ENCODE measurements at regions not wholly inside any gene's neighbourhood (a gene's known extent, or its start where the extent isn't known, plus 50 kb on each side); places are given as distances from the start of the nearest gene placed in this dataset.

- TF ChIP-seq CTCF (conservative IDR thresholded peaks at IDR 0.05; ENCODE audit: low read depth, low read length): no peak
- Histone ChIP-seq H3K4me1 (ENCODE audit: low read depth, poor library complexity, severe bottlenecking) (no peaks in the 10 kb centered on the region), H3K27me3 (ENCODE audit: insufficient read depth, low read depth) (no peaks in the 10 kb centered on the region), H3K27ac (no peak overlapping the region), H3K36me3 (ENCODE audit: insufficient read depth) (no peaks in the 10 kb centered on the region), H3K9ac (no peak overlapping the region), H4K20me1 (ENCODE audit: insufficient read depth) (no peaks in the 10 kb centered on the region; the same call in 1 of the 2 replicates), H3K4me2 (no peak overlapping the region), H2AFZ (ENCODE audit: low read depth) (no peak overlapping the region), H3K4me3 (IDR thresholded peaks at IDR 0.05; ENCODE audit: insufficient read depth, low read depth, low read length) (no peak overlapping the region), H3K79me2 (ENCODE audit: insufficient read depth, low read depth) (no peaks in the 10 kb centered on the region)
Measured at GRCh38 chr1:98482611-98483010, 178.9 kb upstream of the SNX7 start.

GRCh38 chr1:98480271-98480670 lies 181.2 kb upstream of the SNX7 start:
- TF ChIP-seq CTCF (conservative IDR thresholded peaks at IDR 0.05; ENCODE audit: low read depth, low read length): no peak
- H3K9ac ChIP-seq: no peak overlapping the region
- no peak overlapping the region for H2AFZ ChIP-seq (ENCODE audit: low read depth)
- no peak overlapping the region for H3K4me2 ChIP-seq
- no peaks in the 10 kb centered on the region for H3K79me2 ChIP-seq (ENCODE audit: insufficient read depth, low read depth)
- no peaks in the 10 kb centered on the region for H3K27me3 ChIP-seq (ENCODE audit: insufficient read depth, low read depth)
- H3K4me1 ChIP-seq (ENCODE audit: low read depth, poor library complexity, severe bottlenecking): no peaks in the 10 kb centered on the region
- no peak overlapping the region for H3K27ac ChIP-seq
- no peaks in the 10 kb centered on the region; the same call in 1 of the 2 replicates for H4K20me1 ChIP-seq (ENCODE audit: insufficient read depth)
- no peaks in the 10 kb centered on the region for H3K36me3 ChIP-seq (ENCODE audit: insufficient read depth)
- no peak overlapping the region for H3K4me3 ChIP-seq (IDR thresholded peaks at IDR 0.05; ENCODE audit: insufficient read depth, low read depth, low read length)

GRCh38 chr1:98478121-98478520 lies 183.4 kb upstream of the SNX7 start:
- Histone ChIP-seq H4K20me1 (ENCODE audit: insufficient read depth) (no peaks in the 10 kb centered on the region; the same call in 1 of the 2 replicates), H3K4me3 (IDR thresholded peaks at IDR 0.05; ENCODE audit: insufficient read depth, low read depth, low read length) (no peak overlapping the region), H3K27me3 (ENCODE audit: insufficient read depth, low read depth) (no peaks in the 10 kb centered on the region), H3K4me1 (ENCODE audit: low read depth, poor library complexity, severe bottlenecking) (no peaks in the 10 kb centered on the region), H3K79me2 (ENCODE audit: insufficient read depth, low read depth) (no peaks in the 10 kb centered on the region), H3K36me3 (ENCODE audit: insufficient read depth) (no peaks in the 10 kb centered on the region), H3K9ac (no peak overlapping the region), H2AFZ (ENCODE audit: low read depth) (no peak overlapping the region), H3K4me2 (no peak overlapping the region), H3K27ac (no peak overlapping the region)
- TF ChIP-seq CTCF (conservative IDR thresholded peaks at IDR 0.05; ENCODE audit: low read depth, low read length): no peak

GRCh38 chr1:98472878-98473277 lies 188.6 kb upstream of the SNX7 start:
- H4K20me1 ChIP-seq (ENCODE audit: insufficient read depth): no peaks in the 10 kb centered on the region
- no peaks in the 10 kb centered on the region for H3K27me3 ChIP-seq (ENCODE audit: insufficient read depth, low read depth)
- H2AFZ ChIP-seq (ENCODE audit: low read depth): no peak overlapping the region
- no peaks in the 10 kb centered on the region for H3K4me1 ChIP-seq (ENCODE audit: low read depth, poor library complexity, severe bottlenecking)
- H3K9ac ChIP-seq: no peak overlapping the region
- no peak overlapping the region for H3K4me3 ChIP-seq (IDR thresholded peaks at IDR 0.05; ENCODE audit: insufficient read depth, low read depth, low read length)
- no peak overlapping the region for H3K4me2 ChIP-seq
- no peak for TF ChIP-seq CTCF (conservative IDR thresholded peaks at IDR 0.05; ENCODE audit: low read depth, low read length)
- H3K36me3 ChIP-seq (ENCODE audit: insufficient read depth): no peaks in the 10 kb centered on the region
- no peaks in the 10 kb centered on the region for H3K79me2 ChIP-seq (ENCODE audit: insufficient read depth, low read depth)
- no peak overlapping the region for H3K27ac ChIP-seq

All from KMS-11 (cell line).